MM.1S (cell line): ENCODE measurements at regions not wholly inside any gene's neighbourhood (a gene's known extent, or its start where the extent isn't known, plus 50 kb on each side); places are given as distances from the start of the nearest gene placed in this dataset.

ENCODE experiments used
- DNase-seq: peaks from one replicate; pipeline ENCODE4 v3.0.0-alpha.2; 2015
- H2AFZ ChIP-seq: fragments of 300-600 bp; sonication (generic); 2 replicates; pipeline ENCODE4 v1.6.0; 2016; ENCODE audit warnings: antibody characterized with exemption, low read length
- H3F3A ChIP-seq: fragments of 300-600 bp; sonication (generic); 2 replicates; pipeline ENCODE4 v1.6.1; 2016; ENCODE audit warnings: mild to moderate bottlenecking, antibody characterized with exemption, low read length, moderate library complexity, mixed read lengths; ENCODE audit not compliant: insufficient read depth
- H3K27ac ChIP-seq: fragments of 300-600 bp; sonication (generic); 2 replicates; pipeline ENCODE4 v1.5.1; 2016; ENCODE audit warnings: mild to moderate bottlenecking, low read length
- H3K27me3 ChIP-seq: fragments of 300-600 bp; sonication (generic); replicated peaks from 2 replicates; pipeline ENCODE4 v1.6.0; 2016; ENCODE audit warnings: low read length; ENCODE audit not compliant: insufficient read depth
- H3K36me3 ChIP-seq: fragments of 300-600 bp; sonication (generic); replicated peaks from 2 replicates; pipeline ENCODE4 v1.6.1; 2016; ENCODE audit warnings: mild to moderate bottlenecking, low read length, mixed read lengths; ENCODE audit not compliant: insufficient read depth
- H3K4me1 ChIP-seq: fragments of 300-600 bp; sonication (generic); 2 replicates; pipeline ENCODE4 v1.6.1; 2016; ENCODE audit warnings: low read length, mixed read lengths
- H3K4me2 ChIP-seq: fragments of 300-600 bp; sonication (generic); 2 replicates; pipeline ENCODE4 v1.6.0; 2016; ENCODE audit warnings: low read depth, low read length
- H3K4me3 ChIP-seq: fragments of 300-600 bp; sonication (generic); 2 replicates; pipeline ENCODE4 v1.5.1; 2016; ENCODE audit warnings: low read length, mixed read lengths
- H3K79me2 ChIP-seq: fragments of 300-600 bp; sonication (generic); 2 replicates; pipeline ENCODE4 v1.6.1; 2016; ENCODE audit warnings: mixed run types, low read length, mixed read lengths
- H3K9ac ChIP-seq: fragments of 300-600 bp; sonication (generic); 2 replicates; pipeline ENCODE4 v1.6.1; 2016; ENCODE audit warnings: low read length, mixed read lengths
- H3K9me2 ChIP-seq: fragments of 300-600 bp; sonication (generic); replicated peaks from 2 replicates; pipeline ENCODE4 v1.6.1; 2016; ENCODE audit warnings: mild to moderate bottlenecking, low read length, mixed read lengths; ENCODE audit not compliant: insufficient read depth
- H3K9me3 ChIP-seq: fragments of 300-600 bp; sonication (generic); replicated peaks from 2 replicates; pipeline ENCODE4 v1.6.1; 2016; ENCODE audit warnings: mild to moderate bottlenecking, low read length, mixed read lengths; ENCODE audit not compliant: insufficient read depth
- H4K20me1 ChIP-seq: fragments of 300-600 bp; sonication (generic); 2 replicates; pipeline ENCODE4 v1.6.1; 2016; ENCODE audit warnings: mild to moderate bottlenecking, low read length, moderate library complexity, mixed read lengths; ENCODE audit not compliant: insufficient read depth
- CTCF ChIP-seq: fragments of 300-600 bp; sonication (generic); IDR thresholded peaks from 2 replicates; pipeline ENCODE4 v1.5.1; 2016; ENCODE audit warnings: antibody characterized with exemption, low read length, mixed read lengths
- EZH2 ChIP-seq: fragments of 300-600 bp; sonication (generic); optimal IDR thresholded peaks from 2 replicates; pipeline ENCODE3; 2017; ENCODE audit warnings: low read depth, mild to moderate bottlenecking, antibody characterized with exemption, low read length, mixed read lengths
- EZH2phosphoT487 ChIP-seq: fragments of 300-600 bp; sonication (generic); IDR thresholded peaks from 2 replicates; pipeline ENCODE4 v1.6.1; 2018; ENCODE audit warnings: antibody characterized with exemption, low read length

- Histone ChIP-seq H3K9ac (no peak overlapping the region), H3K9me2 (no peaks in the 10 kb centered on the region), H3K9me3 (no peaks in the 10 kb centered on the region), H4K20me1 (no peaks in the 10 kb centered on the region), H3K4me1 (no peaks in the 10 kb centered on the region), H3K27me3 (no peaks in the 10 kb centered on the region), H3F3A (no peaks in the 10 kb centered on the region), H3K4me3 (no peak overlapping the region), H2AFZ (no peak overlapping the region), H3K79me2 (no peaks in the 10 kb centered on the region), H3K36me3 (no peaks in the 10 kb centered on the region), H3K4me2 (no peak overlapping the region), H3K27ac (no peak overlapping the region)
- no peak for TF ChIP-seq EZH2phosphoT487
- TF ChIP-seq EZH2 = no peak
- no peak for TF ChIP-seq CTCF
- no peak for DNase-seq
These were observed 236.8 kb upstream of the CA10 start for GRCh38 chr17:52395308-52395707.

- DNase-seq = no peak
- H2AFZ ChIP-seq = no peak overlapping the region
- H3K4me1 ChIP-seq = no peaks in the 10 kb centered on the region
- no peaks in the 10 kb centered on the region for H3K79me2 ChIP-seq
- H3K4me3 ChIP-seq = no peak overlapping the region
- H3K9me3 ChIP-seq = no peaks in the 10 kb centered on the region
- no peaks in the 10 kb centered on the region for H3F3A ChIP-seq
- no peak overlapping the region for H3K27ac ChIP-seq
- H4K20me1 ChIP-seq = no peaks in the 10 kb centered on the region
- H3K4me2 ChIP-seq = no peak overlapping the region
- no peaks in the 10 kb centered on the region for H3K9me2 ChIP-seq
- H3K36me3 ChIP-seq = no peaks in the 10 kb centered on the region
- no peak overlapping the region for H3K9ac ChIP-seq
- no peak for TF ChIP-seq EZH2
- no peak for TF ChIP-seq EZH2phosphoT487
- TF ChIP-seq CTCF = no peak
- H3K27me3 ChIP-seq = no peaks in the 10 kb centered on the region
These were observed 231.9 kb upstream of the CA10 start for GRCh38 chr17:52390422-52390821.

GRCh38 chr17:52389632-52390031 lies 231.1 kb upstream of the CA10 start:
- no peak overlapping the region for H3K9ac ChIP-seq
- H3K27ac ChIP-seq = no peak overlapping the region
- H3K36me3 ChIP-seq = no peaks in the 10 kb centered on the region
- DNase-seq = no peak
- H3K4me3 ChIP-seq = no peak overlapping the region
- no peaks in the 10 kb centered on the region for H3F3A ChIP-seq
- H3K4me1 ChIP-seq = no peaks in the 10 kb centered on the region
- H3K79me2 ChIP-seq = no peaks in the 10 kb centered on the region
- H3K27me3 ChIP-seq = no peaks in the 10 kb centered on the region
- H3K4me2 ChIP-seq = no peak overlapping the region
- H3K9me3 ChIP-seq = no peaks in the 10 kb centered on the region
- H4K20me1 ChIP-seq = no peaks in the 10 kb centered on the region
- H2AFZ ChIP-seq = no peak overlapping the region
- no peak for TF ChIP-seq CTCF
- no peak for TF ChIP-seq EZH2phosphoT487
- TF ChIP-seq EZH2 = no peak
- no peaks in the 10 kb centered on the region for H3K9me2 ChIP-seq
